Neural progenitor cell (in vitro differentiated cells): ENCODE measurements at regions not wholly inside any gene's neighbourhood (a gene's known extent, or its start where the extent isn't known, plus 50 kb on each side); places are given as distances from the start of the nearest gene placed in this dataset.

Experiments
- EZH2 ChIP-seq: fragments of 200-600 bp; sonication (generic); IDR thresholded peaks from 2 replicates; pipeline ENCODE4 v1.6.1; 2017; ENCODE audit warnings: antibody characterized with exemption, mild to moderate bottlenecking, moderate library complexity
- EZH2phosphoT487 ChIP-seq: fragments of 200-600 bp; sonication (generic); IDR thresholded peaks from 2 replicates; pipeline ENCODE4 v1.6.1; 2017; ENCODE audit warnings: antibody characterized with exemption
- TF ChIP-seq, protein P1 (sequence below): fragments of 200-600 bp; sonication (generic); IDR thresholded peaks from 2 replicates; pipeline ENCODE4 v1.5.1; 2017; ENCODE audit warnings: antibody characterized with exemption, mild to moderate bottlenecking

DNA sequence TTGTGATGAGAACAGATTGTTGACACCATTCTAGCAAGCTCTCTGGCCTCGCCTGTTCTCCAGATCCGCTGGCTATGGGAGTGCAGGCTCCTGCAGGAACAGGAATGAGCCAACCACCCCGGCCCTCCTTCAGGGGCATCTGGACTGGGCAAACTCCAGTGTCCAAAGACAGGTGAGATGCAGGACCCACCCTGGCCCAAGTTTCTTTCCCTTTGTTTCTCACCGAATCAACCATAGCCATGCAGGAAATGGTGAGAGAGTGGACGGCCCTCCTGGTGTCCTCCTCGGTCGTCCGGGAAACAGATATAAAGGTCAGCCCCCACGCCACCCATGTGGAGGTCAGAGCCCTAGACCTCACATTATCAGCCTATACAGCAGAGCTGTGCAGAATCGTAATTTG lies 108.6 kb upstream of the IRX2 start:
- TF ChIP-seq, protein P1, sequence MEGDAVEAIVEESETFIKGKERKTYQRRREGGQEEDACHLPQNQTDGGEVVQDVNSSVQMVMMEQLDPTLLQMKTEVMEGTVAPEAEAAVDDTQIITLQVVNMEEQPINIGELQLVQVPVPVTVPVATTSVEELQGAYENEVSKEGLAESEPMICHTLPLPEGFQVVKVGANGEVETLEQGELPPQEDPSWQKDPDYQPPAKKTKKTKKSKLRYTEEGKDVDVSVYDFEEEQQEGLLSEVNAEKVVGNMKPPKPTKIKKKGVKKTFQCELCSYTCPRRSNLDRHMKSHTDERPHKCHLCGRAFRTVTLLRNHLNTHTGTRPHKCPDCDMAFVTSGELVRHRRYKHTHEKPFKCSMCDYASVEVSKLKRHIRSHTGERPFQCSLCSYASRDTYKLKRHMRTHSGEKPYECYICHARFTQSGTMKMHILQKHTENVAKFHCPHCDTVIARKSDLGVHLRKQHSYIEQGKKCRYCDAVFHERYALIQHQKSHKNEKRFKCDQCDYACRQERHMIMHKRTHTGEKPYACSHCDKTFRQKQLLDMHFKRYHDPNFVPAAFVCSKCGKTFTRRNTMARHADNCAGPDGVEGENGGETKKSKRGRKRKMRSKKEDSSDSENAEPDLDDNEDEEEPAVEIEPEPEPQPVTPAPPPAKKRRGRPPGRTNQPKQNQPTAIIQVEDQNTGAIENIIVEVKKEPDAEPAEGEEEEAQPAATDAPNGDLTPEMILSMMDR, result no peak
- TF ChIP-seq EZH2phosphoT487, result no peak
- no peak for TF ChIP-seq EZH2
